CD4-positive, alpha-beta T cell treated with Interleukin-15 for 4 hours (primary cell): ENCODE measurements at regions not wholly inside any gene's neighbourhood (a gene's known extent, or its start where the extent isn't known, plus 50 kb on each side); places are given as distances from the start of the nearest gene placed in this dataset.
"Not testable (repeated sequence)": the region's sequence is repeated elsewhere in the genome, so short reads cannot be mapped to it uniquely, and the experiment has no call there.

Source experiments
- DNase-seq: peaks from one replicate; pipeline ENCODE4 v3.0.0-alpha.2; 2020; ENCODE audit warnings: low spot score

DNA sequence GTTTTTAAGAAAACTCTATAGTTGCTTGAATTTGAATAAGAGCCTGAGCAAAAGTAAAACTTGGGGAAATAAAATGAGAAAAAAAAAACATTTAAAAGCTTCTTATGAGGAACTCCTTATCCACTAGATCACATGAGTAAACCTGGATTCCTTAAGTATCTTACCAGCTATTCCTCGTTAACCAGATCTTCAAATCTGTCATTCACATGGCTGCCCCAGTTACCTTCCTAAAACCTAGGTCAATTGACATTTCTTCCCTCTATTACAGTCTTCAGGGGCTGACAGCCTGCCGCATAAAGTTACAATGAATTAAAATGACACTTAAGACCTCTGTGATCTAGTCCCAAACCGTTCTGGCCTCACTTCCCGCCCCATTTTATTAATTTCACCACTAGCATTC is 583.6 kb downstream of the NR2F2 start:
- DNase-seq: no peak

DNA sequence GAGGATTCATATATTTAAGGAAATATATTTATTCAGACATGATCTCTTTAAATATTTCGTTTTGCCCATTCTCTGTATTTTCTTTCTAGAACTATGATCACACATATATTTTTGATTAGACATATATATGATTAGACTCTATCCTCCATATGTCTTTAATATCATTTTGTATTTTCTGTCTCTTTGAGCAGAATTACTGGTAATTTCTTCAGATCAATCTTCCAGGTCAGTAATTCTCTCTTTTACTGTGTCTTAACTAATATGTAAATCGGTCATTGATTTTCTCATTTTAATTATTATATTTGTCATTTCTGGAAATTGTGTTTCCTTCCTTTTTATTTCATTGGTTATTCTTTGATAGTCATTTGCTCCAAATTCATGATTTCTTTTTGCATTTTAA is 586.2 kb downstream of the NR2F2 start:
- DNase-seq: no peak

DNA sequence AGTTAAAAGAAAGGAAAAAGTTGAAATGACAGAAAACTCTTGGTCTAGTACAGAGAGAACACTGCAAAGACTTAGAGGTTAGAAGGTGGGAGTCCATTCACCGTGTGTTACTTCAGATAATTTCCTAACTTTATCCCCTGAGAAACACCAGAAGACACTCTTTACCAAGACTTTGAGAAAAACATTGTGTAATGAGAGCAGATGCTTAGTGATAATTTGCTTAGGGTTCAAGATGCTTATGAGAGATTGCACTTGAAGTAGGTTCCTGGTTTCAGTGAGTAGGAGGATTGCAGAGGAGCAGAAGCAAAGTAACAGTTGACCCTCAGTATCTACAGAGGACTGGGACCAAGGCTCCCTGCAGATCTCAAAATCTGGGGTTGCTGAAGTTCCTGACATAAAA is 594.1 kb downstream of the NR2F2 start:
- no peak for DNase-seq

DNA sequence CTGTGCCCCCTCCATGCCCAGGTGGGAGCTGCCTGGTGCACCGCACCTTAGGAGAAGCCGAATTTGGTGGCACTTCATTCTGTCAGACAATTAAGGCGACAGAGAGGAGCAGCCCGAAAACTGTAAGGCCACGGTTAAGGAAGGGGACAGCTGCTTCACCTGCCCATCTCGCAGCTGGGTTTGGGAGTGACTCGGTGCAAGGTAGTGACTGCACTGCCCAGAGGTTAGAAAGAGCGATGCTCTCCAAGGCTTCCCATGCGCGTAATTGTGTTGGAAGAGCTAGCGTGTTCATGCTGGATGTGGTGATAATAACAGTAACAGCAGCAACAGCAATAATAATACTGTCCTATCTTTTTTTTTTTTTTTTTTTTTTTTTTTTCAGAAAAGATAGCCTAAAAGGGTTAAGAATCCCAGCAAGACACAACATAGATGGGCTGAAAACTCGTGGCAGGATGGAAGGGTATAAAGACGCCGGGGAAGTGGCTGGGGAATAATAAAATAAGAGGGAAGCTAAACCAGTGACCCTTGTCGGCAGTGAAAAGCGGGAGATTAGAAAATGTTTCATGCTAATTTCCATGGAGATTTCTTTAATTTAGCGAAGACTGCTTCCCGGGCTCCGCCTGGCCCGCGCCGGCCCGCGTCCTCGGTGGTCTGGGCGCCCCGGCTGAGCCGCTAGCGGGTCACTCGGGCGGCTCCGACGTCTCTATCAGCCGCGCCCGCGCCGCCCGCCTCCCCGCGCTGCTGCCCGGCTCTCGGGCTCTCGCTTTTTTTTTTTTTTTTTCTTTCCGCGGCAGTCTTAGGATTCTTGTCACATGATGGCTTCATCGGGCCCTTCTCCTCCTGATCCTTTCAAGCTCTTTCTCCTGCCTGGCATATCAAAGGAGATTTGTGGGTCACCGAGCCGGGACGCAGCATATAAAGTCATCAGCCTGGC is 617.1 kb downstream of the NR2F2 start:
- no peak for DNase-seq

DNA sequence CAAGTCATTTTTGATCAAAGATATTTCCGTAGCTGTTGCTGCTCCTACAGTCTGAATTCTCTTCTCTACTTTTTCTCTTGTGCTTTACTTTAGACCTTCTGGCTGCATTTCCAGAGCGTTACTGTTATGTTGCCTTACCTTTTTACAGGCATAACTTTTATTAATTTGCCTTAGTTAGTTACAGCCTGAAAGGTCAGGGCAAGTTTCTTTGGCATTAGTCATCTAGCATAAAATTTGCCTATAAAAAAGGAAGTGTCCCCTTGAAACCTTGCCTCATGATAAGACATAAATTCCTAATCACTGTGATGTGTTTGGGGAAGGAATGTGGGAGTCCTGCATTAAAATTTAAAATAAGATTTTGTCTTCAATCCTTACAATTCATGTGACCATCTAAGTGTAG is 618.5 kb downstream of the NR2F2 start:
- DNase-seq: no peak

DNA sequence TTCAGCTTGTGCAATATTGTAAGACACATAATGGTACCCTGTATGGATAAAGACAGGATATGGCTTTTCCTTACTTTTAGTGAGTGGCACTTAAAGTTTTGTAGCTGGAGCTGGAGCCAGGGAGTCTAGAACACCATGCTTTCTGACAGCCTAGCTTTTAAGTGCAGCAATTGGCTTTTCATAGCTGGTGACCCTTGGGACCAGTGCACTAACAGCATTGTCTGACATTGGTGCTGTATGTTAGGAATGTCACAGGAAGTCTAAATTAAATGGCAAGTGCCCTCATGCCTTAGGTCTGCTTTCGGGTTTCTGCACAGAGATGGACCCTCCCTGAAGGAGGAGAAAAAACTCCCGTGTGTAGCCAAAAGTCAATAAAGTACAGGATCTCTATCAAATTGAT is 628.2 kb downstream of the NR2F2 start:
- no peak for DNase-seq

DNA sequence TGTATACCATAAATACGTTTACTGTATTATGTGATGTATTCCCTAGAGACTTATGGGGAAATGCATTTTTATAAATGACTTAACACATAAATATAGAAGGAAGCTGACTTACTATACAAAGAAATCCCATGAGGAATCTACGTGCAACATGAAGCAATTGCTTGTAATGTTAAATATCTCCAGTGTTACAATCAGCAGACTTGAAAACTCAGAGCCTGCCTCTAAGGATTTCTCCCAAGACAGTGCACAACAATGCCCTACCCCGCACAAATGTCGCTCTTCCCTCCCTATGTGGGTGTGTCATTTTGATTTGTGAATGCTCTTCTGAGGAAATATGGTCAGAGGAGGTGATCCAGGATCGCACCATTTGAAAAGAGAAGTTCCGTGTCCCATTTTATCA is 629.0 kb downstream of the NR2F2 start:
- DNase-seq: no peak

DNA sequence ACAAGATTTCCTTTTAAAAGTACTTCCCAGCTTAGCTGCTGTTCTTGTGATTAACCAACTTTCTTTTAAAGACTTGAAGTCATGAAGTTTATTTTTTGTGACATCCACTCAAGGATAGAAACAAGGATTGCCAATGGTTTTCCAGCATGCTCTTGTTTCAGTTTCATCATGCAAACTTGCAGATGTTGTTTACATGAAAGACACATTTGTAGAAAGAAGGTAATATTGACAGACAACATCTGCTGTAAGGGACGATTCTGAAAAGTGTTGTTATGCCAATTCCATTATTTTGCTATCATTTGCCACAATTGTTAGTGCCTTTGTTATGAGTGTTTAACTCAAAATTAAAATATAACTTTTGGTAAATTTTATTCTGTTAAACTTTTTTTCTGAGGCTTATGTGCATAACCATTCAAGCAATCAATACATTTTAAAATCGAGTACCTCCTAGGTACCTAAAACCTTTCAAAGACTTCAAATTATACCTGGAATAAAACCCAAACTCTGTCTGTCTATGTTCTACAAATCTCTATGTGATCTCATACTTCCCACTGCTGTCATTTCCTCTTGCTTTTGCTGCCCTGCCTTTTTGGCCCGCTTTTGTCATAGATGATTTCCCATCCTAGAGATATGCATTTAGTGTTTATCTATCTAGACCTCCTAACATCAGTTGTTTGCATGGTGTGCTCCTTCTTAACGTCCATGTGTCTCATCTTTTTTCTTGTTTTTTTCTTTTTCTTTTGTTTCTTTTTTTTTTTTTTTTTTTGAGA is 630.4 kb downstream of the NR2F2 start:
- DNase-seq: no peak

DNA sequence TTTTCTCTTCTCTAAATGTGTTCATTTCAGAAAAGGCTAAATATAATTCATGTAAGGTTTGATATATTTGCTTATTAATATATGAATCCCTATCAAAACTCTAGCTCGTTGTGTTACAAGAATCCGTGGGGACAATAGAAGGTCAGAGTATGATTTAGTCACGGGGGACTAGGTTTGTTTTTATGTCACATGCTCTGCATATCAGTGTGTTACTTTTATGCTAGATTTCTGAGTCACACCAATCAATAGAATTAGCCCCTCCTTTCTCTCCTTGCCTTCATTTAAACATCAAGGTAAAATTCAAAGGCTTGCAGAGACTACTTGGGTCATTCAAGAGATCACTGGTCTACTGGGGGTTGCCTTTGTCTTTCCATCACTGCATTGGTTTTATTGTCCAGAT is 636.1 kb downstream of the NR2F2 start:
- no peak for DNase-seq

DNA sequence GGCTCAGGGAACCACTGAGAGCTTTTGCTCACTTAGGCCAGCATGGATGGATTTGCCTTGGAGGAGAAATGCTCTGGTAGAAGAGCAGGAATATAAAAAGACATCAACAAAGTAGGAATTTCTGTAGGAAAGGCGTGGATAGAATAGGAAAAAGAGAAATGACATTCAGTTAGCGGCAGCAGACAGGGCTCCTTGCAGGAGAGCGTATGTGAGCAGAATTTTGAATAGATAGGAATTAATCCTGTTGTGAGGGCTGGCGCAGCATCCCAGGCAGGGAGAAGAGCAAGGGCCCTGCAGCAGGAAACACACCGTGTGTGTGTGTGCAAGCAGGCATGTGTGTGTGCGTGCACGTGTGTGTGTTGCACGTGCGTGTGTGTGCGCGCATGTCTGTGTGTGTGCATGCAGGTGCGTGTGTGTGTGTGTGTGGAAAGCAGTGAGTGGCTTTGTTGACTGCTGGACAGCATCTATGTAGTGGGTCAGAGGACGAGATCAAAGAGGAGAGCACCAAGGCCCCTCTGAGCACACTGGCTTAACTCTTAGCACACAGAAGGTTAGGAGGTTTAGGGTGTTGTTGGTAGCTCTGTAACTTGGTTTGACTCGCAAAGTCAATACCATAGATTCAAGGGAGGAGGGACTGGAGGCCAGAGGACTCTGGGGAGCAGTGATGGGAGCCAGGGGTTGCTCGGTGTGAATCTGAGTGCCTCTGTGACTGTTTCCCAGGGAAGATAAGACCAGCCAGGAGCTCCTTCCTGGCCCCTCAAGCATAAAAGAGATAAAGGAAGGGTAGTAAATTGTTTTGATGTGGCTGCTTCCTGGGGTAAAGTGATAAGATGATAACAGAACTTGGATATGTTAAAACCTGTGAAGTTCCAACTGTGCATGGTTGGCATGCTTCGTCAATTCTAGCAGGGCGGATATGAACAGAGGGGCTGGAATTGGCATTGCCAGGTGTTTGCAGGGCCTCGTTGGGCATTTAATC is 639.5 kb downstream of the NR2F2 start:
- no peak for DNase-seq

DNA sequence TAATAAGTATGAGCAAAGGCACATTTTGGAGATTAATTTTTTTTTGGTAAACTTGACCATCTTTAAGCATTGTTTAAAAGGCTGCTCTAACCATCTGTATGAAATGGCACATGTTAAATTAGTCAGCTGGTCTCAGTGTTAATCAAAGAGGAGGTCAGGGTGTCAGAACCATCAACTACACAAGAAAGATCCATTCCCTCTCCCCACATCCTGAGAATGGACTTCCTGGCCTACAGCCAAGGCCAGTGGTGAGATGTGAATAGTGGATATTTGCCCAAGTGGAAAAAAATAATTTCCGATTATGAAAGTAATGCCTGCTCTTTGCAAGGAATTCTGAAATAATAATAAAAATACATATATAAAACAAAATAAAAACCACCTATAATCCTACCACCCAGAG is 641.7 kb downstream of the NR2F2 start:
- DNase-seq: no peak

DNA sequence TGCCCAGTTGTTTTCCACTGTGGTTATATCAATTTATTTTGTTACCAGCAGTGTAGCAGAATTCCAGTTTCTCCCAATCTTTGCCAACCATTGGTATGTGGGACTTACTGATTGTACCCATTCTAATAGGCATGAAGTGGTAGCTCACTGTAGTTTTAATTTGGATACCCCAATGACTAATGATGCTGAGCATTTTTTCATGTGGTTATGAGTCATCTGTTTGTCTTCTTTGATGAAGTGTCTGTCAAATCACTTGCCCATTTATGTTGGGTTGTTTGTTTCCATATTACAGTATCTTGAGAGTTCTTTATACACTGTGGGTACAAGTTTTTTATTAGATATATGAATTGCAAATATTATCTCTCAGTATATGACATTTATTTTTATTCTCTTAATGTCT is 644.3 kb downstream of the NR2F2 start:
- DNase-seq: no peak

DNA sequence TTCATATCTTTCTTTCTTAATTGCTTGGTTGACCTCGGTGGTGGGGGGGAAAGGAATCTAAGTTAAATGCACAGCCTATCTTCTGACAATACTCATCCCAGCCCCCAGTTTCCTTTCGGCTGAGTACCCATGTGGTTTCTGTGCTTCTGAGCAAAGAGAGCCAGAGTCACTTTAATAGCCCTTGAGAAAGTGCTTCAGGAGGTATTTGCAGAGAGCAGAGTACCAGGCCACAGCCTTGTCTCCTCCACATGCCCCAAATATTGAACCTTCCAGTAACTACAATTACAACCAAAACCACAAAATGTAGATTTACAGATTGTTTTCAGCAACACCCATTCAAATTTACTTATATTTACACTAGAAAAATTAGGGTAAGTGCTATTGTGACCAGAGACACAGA is 647.4 kb downstream of the NR2F2 start:
- DNase-seq: no peak

DNA sequence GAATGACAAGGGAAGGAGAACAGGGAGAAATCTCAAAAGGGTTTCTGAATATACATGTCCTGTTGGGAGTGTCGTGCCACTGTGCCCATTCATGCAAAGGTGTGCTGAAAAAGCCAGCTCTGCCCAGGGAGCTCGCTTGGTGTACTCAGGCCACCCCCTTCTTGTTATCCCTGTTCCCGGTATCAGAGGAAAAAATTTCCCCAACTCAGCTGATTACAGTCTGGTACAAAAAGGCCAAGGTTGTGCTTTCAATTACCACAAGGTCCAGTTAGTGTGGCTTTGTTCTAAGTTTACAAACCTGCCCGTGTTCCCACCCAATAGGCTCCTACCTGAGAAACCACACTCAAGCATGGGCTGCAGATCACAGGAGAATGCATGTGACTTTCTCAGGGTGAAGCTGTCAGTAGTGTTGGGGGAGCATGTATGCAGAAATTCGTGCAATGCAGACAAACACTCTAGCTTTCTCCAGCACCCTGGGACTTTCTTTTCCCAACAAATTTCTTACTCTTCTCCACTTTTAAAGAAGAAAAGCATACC is 648.5 kb downstream of the NR2F2 start:
- DNase-seq: no peak

DNA sequence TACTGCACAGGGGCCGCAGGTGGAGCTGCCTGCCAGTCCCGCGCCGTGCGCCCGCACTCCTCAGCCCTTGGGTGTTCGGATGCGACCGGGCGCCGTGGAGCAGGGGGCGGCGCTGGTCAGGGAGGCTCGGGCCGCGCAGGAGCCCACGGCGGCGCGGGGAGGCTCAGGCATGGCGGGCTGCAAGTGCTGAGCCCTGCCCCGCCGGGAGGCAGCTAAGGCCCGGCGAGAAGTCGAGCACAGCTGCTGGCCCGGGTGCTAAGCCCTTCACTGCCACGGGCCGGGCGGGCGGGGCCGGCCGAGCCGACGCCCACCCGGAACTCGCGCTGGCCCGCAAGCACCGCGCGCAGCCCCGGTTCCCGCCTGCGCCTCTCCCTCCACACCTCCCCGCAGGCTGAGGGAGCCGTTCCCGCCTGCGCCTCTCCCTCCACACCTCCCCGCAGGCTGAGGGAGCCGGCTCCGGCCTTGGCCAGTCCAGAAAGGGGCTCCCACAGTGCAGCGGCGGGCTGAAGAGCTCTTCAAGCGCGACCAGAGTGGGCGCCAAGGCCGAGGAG is 653.7 kb downstream of the NR2F2 start:
- DNase-seq: not testable (repeated sequence)

DNA sequence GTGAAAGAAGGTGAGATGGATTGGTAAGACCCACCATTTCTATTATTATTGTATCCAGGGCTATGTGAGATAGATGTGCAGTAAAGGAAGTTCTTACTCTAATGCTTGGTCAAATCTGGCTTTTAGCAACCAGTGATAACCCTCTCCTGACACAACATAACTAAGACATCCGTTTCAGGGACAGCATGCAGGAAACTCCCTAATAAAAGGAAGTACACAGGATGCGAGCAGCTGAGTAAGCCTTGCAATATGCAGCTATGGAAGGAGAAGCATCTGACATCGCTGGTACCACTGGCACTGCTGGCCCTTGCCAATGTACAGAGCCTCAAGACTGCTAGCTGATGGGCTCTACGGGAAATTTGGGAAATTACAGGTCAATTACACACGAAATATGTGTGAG is 662.3 kb downstream of the NR2F2 start:
- no peak for DNase-seq

DNA sequence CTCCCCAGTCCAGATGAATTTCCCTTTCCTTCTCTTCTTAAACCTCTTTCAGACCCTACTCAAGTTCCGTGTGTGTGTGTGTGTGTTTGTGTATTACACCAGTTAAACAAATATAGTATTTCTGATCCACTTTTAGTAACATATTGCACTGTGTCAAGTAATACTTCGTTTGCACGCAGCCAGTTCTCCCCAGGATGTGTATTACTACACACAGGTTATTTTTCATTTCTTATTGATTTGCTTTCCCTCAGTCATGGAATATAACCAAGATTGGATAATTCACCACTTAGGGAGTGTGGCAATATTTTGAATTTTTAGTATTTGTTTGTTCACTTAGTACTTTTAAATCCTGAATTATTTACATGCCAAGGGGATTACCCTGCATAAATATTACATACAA is 667.0 kb downstream of the NR2F2 start:
- no peak for DNase-seq

DNA sequence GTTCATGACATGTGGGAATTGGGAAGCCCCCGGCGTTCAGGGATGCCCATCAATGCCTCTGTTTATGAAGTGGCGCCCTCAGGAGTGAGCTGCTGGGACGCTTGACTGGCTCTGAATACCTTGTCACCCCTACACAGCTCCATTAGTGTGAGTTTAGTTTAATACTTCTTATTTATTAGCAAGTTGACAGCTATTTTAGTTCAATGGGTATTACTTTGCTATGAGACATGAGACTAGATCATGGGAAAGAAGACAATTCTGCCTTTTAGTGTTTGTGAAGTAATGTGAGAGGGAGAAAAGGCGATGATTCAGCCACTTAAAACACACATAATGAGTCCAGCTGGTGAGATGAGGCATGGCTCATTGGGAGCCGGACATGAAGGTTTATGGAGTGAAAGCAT is 678.5 kb downstream of the NR2F2 start:
- no peak for DNase-seq

DNA sequence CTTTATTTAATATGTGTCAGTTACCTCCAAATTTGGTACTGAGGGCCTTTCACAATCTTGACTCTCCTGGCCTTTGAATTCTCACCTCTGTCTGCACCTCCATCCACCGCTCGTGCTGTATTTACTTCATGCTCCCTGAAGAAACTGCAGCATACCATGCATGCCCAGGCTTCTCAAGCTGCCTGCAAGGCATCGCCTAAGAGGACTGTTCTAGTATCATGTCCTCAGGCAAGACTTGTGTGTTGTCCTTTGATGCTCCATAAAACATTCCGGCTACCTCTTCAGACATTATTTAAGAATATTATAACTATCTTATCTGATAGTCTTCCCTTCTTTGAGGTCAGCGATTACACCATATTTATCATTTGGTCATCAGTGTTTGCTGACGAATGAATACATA is 682.5 kb downstream of the NR2F2 start:
- DNase-seq: no peak

DNA sequence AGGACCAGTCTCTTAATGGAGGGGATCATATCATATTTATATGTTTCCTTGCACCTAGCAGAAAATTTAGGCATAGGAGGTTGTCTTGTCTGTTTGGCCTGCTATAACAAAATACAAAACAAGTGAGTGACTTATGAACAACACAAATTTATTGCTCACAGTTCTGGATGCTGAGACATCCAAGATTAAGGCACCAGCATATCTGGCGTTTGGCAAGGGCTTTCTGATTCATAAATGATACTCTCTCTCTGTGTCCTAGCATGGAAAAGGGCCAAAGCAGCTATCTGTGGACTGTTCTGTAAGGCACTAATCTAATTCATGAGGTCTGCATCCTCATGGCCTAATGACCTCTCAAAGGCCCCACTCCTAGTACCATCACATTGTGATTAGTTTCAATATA is 683.0 kb downstream of the NR2F2 start:
- DNase-seq: no peak

DNA sequence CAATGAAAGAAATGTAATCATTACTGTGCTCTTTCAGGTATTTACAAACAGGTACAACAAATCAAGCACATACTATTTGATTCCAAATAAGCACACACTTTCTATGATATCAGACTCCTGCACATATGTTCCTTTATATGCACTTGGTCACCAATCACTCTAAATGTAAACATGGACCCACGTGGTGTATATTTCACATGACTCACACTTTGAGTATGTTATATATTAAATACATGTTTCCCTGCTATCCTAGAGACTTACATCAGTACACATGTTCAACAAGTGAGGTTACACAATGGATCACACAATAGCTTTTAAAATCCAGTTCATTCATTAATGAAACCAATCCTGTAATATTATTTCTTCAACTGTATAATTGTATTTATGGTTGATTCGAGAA is 683.5 kb downstream of the NR2F2 start:
- no peak for DNase-seq

DNA sequence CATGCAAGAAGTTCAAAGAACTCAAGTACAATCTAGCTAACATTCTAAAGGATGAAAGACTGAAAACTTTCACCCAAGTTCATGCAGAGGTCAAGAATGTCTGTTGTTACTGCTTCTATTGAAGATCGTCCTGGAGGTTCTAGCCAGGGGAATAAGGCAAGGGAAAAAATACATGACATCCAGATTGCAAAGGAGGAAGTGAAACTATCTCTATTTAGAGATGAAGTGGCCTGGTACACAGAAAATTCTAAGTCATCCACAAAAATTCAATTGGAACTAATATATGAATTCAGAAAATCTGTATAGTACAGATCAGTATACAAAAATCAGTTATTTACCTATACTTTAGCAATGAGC is 693.0 kb downstream of the NR2F2 start:
- no peak for DNase-seq
